Activated CD4-positive, alpha-beta T cell treated with anti-CD3 and anti-CD28 coated beads for 36 hours (primary cell): ENCODE measurements at regions not wholly inside any gene's neighbourhood (a gene's known extent, or its start where the extent isn't known, plus 50 kb on each side); places are given as distances from the start of the nearest gene placed in this dataset.

Experiments
- ATAC-seq: fragments of 200-7000 bp; cut with Tn5 transposase; one replicate; pipeline ENCODE4 v1.10.0; 2021; ENCODE audit warnings: mild to moderate bottlenecking, moderate library complexity
- CTCF ChIA-PET: fragments of 350-600 bp; sonication (Branson Sonifier 250); formaldehyde crosslinking; loops from one replicate; lab custom pipeline; 2021; ENCODE audit warnings: antibody characterized with exemption; lab: Charles Lee
- POLR2A ChIA-PET: fragments of 350-600 bp; sonication (Branson Sonifier 250); formaldehyde crosslinking; loops from one replicate; lab custom pipeline; 2021; ENCODE audit warnings: antibody characterized with exemption, inconsistent platforms; lab: Charles Lee
- DNase-seq: peaks from one replicate; pipeline ENCODE4 v3.0.0-alpha.2; 2020
- H3K27ac Mint-ChIP-seq: one replicate; pipeline ENCODE4 v1.8.0; 2021; ENCODE audit warnings: mixed read lengths
- H3K27me3 Mint-ChIP-seq: one replicate; pipeline ENCODE4 v1.8.0; 2021; ENCODE audit warnings: mixed read lengths
- H3K36me3 Mint-ChIP-seq: one replicate; pipeline ENCODE4 v1.8.0; 2021; ENCODE audit warnings: low read depth, mixed read lengths
- H3K4me1 Mint-ChIP-seq: one replicate; pipeline ENCODE4 v1.8.0; 2021; ENCODE audit warnings: mixed read lengths
- H3K4me3 Mint-ChIP-seq: one replicate; pipeline ENCODE4 v1.8.0; 2021; ENCODE audit warnings: mild to moderate bottlenecking, moderate library complexity, mixed read lengths
- H3K9me3 Mint-ChIP-seq: one replicate; pipeline ENCODE4 v1.8.0; 2021; ENCODE audit warnings: low read depth, mixed read lengths
- intact Hi-C, 2 experiments: fragments of 100-400 bp; cut with DNase I in 1 of 2; cut with micrococcal nuclease in 1 of 2; formaldehyde crosslinking; loops; one replicate each; pipeline versions ENCODE4 v1.14.2 to v1.15.1; 2022 to 2024; cut with DNase I, micrococcal nuclease

GRCh38 chr21:31456201-31456600 lies 112.1 kb upstream of the TIAM1 start:
- Mint-ChIP-seq H3K36me3 (no peaks in the 10 kb centered on the region), H3K27me3 (no peaks in the 10 kb centered on the region), H3K27ac (no peak overlapping the region), H3K4me1 (peaks cover 7% of the 10 kb centered on the region), H3K9me3 (no peaks in the 10 kb centered on the region), H3K4me3 (no peak overlapping the region)
- ATAC-seq = no peak
- POLR2A ChIA-PET = no interaction called here
- intact Hi-C loops = no loop called here
- no peak for DNase-seq
- CTCF ChIA-PET = no interaction called here

GRCh38 chr21:31455506-31455905 lies 111.4 kb upstream of the TIAM1 start:
- CTCF ChIA-PET = no interaction called here
- POLR2A ChIA-PET = no interaction called here
- Mint-ChIP-seq H3K4me3 (no peak overlapping the region), H3K9me3 (no peaks in the 10 kb centered on the region), H3K4me1 (peaks cover 2% of the 10 kb centered on the region), H3K36me3 (no peaks in the 10 kb centered on the region), H3K27me3 (no peaks in the 10 kb centered on the region), H3K27ac (no peak overlapping the region)
- no peak for DNase-seq
- ATAC-seq = no peak
- intact Hi-C loops = no loop called here

- ATAC-seq = no peak
Measured at GRCh38 chr21:31450980-31451379, 106.9 kb upstream of the TIAM1 start.

GRCh38 chr21:31449921-31450535 lies 106.0 kb upstream of the TIAM1 start:
- H3K27me3 Mint-ChIP-seq = no peaks in the 10 kb centered on the region
- peaks cover 24% of the 10 kb centered on the region for H3K4me1 Mint-ChIP-seq
- DNase-seq (no peak), ATAC-seq (no peak)
- intact Hi-C loops = no loop called here
- H3K36me3 Mint-ChIP-seq = no peaks in the 10 kb centered on the region
- H3K27ac Mint-ChIP-seq = no peak overlapping the region
- no peak overlapping the region for H3K4me3 Mint-ChIP-seq
- no peaks in the 10 kb centered on the region for H3K9me3 Mint-ChIP-seq
- ChIA-PET CTCF (interaction anchor here (0.6 kb wide), 1 partner anchor 110 kb away, joined by 4 read pairs; no protein-coding TSS in a partner anchor), POLR2A (no interaction called here)

More at GRCh38 chr21:31450980-31451379, 106.9 kb upstream of the TIAM1 start:
- no peaks in the 10 kb centered on the region for H3K9me3 Mint-ChIP-seq
- CTCF ChIA-PET = no interaction called here
- no peaks in the 10 kb centered on the region for H3K36me3 Mint-ChIP-seq
- intact Hi-C loops = no loop called here
- no peak overlapping the region for H3K4me3 Mint-ChIP-seq
- no peaks in the 10 kb centered on the region for H3K27me3 Mint-ChIP-seq
- peaks cover 17% of the 10 kb centered on the region for H3K4me1 Mint-ChIP-seq
- no peak overlapping the region for H3K27ac Mint-ChIP-seq
- DNase-seq = no peak
- POLR2A ChIA-PET = no interaction called here

GRCh38 chr21:31448496-31448895 lies 104.4 kb upstream of the TIAM1 start:
- ATAC-seq = no peak
- Mint-ChIP-seq H3K27me3 (no peaks in the 10 kb centered on the region), H3K9me3 (no peaks in the 10 kb centered on the region), H3K4me1 (peaks cover 33% of the 10 kb centered on the region), H3K27ac (no peak overlapping the region), H3K36me3 (no peaks in the 10 kb centered on the region), H3K4me3 (no peak overlapping the region)
- intact Hi-C loops = no loop called here
- CTCF ChIA-PET = interaction anchor here (0.6 kb wide), 1 partner anchor 1777 kb away, joined by 3 read pairs; no protein-coding TSS in a partner anchor
- DNase-seq = no peak
- POLR2A ChIA-PET = no interaction called here

- DNase-seq = no peak
- CTCF ChIA-PET = interaction anchor here (0.8 kb wide), 1 partner anchor 48 kb away, joined by 3 read pairs; no protein-coding TSS in a partner anchor
- H3K27ac Mint-ChIP-seq = no peak overlapping the region
Measured at GRCh38 chr21:31447505-31447904, 103.4 kb upstream of the TIAM1 start.

GRCh38 chr21:31446226-31446855 lies 102.3 kb upstream of the TIAM1 start:
- peaks cover 33% of the 10 kb centered on the region for H3K4me1 Mint-ChIP-seq
- peaks cover 2% of the 10 kb centered on the region for H3K9me3 Mint-ChIP-seq
- ChIA-PET CTCF (interaction anchor here (0.6 to 0.8 kb wide), 2 partner anchors 246 to 1958 kb away, joined by 3 read pairs; no protein-coding TSS in a partner anchor), POLR2A (interaction anchor here (0.6 kb wide), 2 partner anchors 29 to 113 kb away, joined by 4 read pairs; no protein-coding TSS in a partner anchor)
- H3K4me3 Mint-ChIP-seq = no peak overlapping the region
- intact Hi-C loops = no loop called here
- peak; percentile 44 for DNase-seq
- H3K36me3 Mint-ChIP-seq = no peaks in the 10 kb centered on the region
- peak overlapping the region; percentile 73 for H3K27ac Mint-ChIP-seq
- H3K27me3 Mint-ChIP-seq = no peaks in the 10 kb centered on the region
- ATAC-seq = peak; percentile 86

More at GRCh38 chr21:31447505-31447904, 103.4 kb upstream of the TIAM1 start:
- no peak for ATAC-seq
- H3K4me3 Mint-ChIP-seq = no peak overlapping the region
- POLR2A ChIA-PET = no interaction called here
- intact Hi-C loops = no loop called here
- H3K9me3 Mint-ChIP-seq = no peaks in the 10 kb centered on the region
- H3K4me1 Mint-ChIP-seq = peaks cover 33% of the 10 kb centered on the region
- H3K27me3 Mint-ChIP-seq = no peaks in the 10 kb centered on the region
- H3K36me3 Mint-ChIP-seq = no peaks in the 10 kb centered on the region

- POLR2A ChIA-PET = no interaction called here
- H3K4me1 Mint-ChIP-seq = peaks cover 33% of the 10 kb centered on the region
- H3K27me3 Mint-ChIP-seq = no peaks in the 10 kb centered on the region
- H3K4me3 Mint-ChIP-seq = no peak overlapping the region
- CTCF ChIA-PET = no interaction called here
- no peak overlapping the region for H3K27ac Mint-ChIP-seq
- H3K9me3 Mint-ChIP-seq = peaks cover 5% of the 10 kb centered on the region
- H3K36me3 Mint-ChIP-seq = peaks cover 6% of the 10 kb centered on the region
- intact Hi-C loops = no loop called here
- no peak for DNase-seq
- peak; percentile 26 for ATAC-seq
Measured at GRCh38 chr21:31445137-31445536, 101.1 kb upstream of the TIAM1 start.

- no peak overlapping the region for H3K4me3 Mint-ChIP-seq
- peaks cover 6% of the 10 kb centered on the region for H3K36me3 Mint-ChIP-seq
- DNase-seq (peak; percentile 16), ATAC-seq (no peak)
- CTCF ChIA-PET = interaction anchor here (0.8 kb wide), 1 partner anchor 23 kb away, joined by 3 read pairs; no protein-coding TSS in a partner anchor
- peaks cover 5% of the 10 kb centered on the region for H3K9me3 Mint-ChIP-seq
- POLR2A ChIA-PET = no interaction called here
- H3K27ac Mint-ChIP-seq = no peak overlapping the region
- intact Hi-C loops = no loop called here
- no peaks in the 10 kb centered on the region for H3K27me3 Mint-ChIP-seq
- peaks cover 33% of the 10 kb centered on the region for H3K4me1 Mint-ChIP-seq
Measured at GRCh38 chr21:31443736-31444521, 99.9 kb upstream of the TIAM1 start.

GRCh38 chr21:31442339-31442738 lies 98.3 kb upstream of the TIAM1 start:
- POLR2A ChIA-PET = no interaction called here
- H3K4me3 Mint-ChIP-seq = no peak overlapping the region
- ATAC-seq = no peak
- intact Hi-C loops = no loop called here
- DNase-seq = no peak
- CTCF ChIA-PET = interaction anchor here (0.9 kb wide), 1 partner anchor 12 kb away, joined by 3 read pairs; no protein-coding TSS in a partner anchor
- no peaks in the 10 kb centered on the region for H3K27me3 Mint-ChIP-seq
- H3K4me1 Mint-ChIP-seq = peaks cover 28% of the 10 kb centered on the region
- no peak overlapping the region for H3K27ac Mint-ChIP-seq
- H3K9me3 Mint-ChIP-seq = peaks cover 5% of the 10 kb centered on the region
- peaks cover 8% of the 10 kb centered on the region for H3K36me3 Mint-ChIP-seq

GRCh38 chr21:31429506-31429905 lies 85.4 kb upstream of the TIAM1 start:
- intact Hi-C loops = loop anchor here (5.0 kb wide), 2 partner anchors 78 to 232 kb away; no protein-coding TSS in a partner anchor
- H3K4me1 Mint-ChIP-seq = peaks cover 18% of the 10 kb centered on the region
- H3K4me3 Mint-ChIP-seq = no peak overlapping the region
- DNase-seq (no peak), ATAC-seq (no peak)
- no peaks in the 10 kb centered on the region for H3K9me3 Mint-ChIP-seq
- peaks cover 2% of the 10 kb centered on the region for H3K36me3 Mint-ChIP-seq
- ChIA-PET CTCF (no interaction called here), POLR2A (no interaction called here)
- no peaks in the 10 kb centered on the region for H3K27me3 Mint-ChIP-seq
- no peak overlapping the region for H3K27ac Mint-ChIP-seq
